ENCODE measurements at regions not wholly inside any gene's neighbourhood (a gene's known extent, or its start where the extent isn't known, plus 50 kb on each side); places are given as distances from the start of the nearest gene placed in this dataset.
A peak's percentile ranks its signal among the peaks of the same experiment; 100 is the strongest.

DNA sequence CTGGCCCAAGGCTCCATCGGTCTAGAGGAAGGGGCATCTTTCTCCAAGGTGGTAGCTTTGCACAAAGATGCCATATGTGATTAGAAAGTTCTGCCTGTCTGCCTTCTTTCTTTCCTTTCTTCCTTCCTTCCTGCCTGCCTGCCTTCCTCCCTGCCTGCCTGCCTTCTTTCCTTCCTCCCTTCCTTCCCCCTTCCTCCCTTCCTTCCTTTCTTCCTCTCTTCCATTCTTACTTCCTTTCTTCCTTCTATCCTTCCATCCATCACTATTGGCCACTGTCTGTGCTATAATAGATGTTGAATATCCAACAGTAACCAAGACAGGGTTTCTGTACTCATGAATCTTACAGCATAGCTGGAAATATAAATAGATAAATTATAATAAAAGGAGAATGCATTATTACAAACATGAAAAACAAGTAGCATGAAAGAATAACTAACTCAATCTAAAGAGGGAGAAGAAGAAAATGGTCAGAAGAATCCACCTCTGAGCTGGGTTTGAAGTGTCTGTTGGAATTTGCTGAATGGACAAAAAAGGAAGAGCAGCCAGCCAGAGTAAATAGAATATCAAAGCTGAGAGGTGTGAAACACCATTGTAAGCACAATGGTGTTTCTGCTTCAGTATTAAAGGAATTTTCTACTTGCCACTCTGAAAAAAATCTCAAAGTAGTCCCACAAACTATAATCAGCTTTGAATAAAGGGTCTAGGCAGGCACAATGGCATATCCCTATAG is 250.6 kb upstream of the NR5A2 start:
- no peak for DNase-seq

DNA sequence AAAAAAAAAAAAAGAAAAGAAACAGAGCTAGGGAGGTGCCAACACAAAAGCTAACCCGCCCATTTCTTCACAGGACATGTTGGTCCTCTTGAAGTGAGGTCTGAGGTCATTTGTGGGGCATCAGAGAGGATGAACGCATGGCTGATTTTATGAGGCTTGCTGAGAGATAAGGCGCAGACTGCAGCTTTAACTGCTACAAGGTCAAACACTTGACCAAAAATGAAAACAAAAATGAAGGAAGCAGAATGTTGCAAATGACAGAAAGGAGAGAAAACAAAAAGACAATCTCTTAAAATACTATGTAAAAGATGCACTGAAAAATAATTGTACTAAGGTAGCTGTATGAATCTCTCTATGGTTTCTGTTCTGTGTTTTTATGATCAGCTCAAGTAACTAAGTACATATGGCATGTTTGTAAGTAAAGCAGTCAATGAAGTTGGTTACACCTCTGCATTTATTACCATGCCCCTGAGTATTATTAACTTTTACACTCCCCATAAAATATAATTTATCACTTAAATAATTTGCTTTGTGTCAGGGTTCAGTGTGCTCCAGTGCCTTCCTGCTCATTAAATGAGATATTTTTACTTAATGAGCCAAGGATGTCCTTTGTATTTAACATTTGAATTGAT is 249.1 kb upstream of the NR5A2 start:
- DNase-seq: no peak

DNA sequence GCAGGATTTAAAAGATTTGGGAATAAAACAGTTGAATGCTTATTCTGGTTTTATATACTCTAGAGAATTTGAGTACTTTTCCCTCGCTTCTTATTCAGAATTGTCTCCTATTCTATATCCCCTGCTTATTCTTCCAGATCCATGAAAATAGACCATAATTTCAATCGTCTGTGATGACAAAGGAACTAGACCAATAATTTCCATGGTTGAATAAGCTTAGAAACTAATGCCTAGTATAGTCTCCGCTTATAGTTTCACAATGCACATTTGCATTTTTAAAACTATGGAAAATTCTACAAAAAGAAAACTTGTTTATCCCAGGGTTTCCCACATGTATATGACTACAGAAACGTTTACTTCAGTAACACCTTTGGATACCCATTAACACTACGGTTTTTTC is 247.4 kb upstream of the NR5A2 start:
- no peak for DNase-seq

DNA sequence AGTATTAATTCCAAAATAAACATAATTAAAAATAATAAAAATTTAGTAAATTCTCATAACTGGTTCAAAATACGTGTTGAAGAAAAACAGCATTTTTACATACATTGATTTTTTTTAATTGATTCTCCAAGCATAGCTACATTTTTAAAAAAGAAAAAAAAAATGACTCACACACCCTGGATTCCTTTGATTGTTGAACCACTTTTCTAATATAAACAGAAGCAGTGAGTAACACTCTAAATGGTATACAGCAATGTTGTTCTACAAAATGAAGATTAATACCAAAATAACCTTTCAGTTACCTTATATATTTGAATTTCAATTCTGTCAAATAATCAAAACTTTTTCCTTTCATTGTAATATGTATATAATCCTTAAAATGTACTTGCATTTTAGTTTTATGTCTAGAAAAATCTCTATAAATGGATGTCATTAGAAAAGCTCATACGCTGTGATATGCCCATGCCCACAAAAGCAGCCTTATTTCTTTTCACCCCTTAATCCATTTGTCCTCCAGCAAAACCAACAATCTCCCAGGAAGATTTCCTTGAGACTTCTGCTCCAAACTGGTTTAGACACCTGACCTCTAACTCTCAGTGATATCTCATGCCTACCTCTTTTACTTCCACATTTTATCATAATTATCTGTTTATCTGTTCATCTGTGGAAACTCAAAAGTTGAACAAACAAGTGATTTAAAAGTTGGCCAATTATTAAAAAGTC is 246.4 kb upstream of the NR5A2 start:
- no peak for DNase-seq

DNA sequence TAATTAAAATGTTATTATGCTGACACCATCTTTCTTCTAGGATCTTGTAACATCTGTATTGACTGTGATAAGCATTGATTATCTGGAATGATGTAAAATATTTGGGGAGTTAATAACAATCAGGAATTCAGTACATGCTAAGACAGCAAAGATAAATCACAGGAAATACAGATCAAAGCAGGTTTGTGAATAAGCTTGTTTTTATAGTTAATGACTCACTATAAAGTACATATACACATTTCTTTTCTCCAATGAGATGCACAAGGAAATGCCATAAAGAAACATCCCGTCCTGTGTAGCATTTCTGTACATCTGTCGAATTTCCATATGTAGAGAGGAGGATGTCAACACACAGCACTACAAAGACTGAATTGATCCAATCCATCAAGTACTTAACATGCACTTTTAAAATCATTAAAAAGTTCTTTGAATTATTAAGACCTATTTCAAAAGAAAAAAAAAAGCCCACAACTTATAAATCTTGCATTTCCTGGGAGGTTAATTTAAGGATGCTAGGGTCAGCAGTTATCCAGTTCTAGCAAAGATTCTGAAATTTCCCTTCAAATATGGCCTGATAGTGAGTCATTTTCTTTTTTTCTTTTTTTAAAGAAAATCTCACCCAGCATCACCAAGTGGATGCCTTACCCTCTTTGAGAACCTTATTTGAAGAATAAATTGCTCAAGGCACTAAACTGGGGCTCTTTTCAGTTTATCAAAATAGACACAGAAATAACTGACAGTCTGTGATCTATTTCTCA is 243.2 kb upstream of the NR5A2 start:
- no peak for DNase-seq

DNA sequence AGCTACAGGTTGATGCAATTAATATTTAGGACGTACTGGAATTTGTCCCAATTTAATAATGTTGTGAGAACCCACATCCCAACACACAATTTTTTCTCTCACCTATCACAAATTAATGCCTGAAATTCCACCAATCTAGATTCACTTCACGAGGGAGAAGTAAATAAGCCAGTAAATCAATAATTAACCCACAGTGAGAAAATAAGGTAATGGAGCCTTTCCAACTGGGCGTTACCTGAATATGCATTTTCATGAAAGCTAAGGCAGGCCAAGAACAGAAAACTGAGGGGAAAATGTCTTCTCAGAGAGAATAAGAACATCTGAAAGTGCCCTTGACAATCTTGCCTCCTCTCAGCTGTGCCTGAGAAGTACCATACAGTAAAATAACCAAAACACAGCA is 240.8 kb upstream of the NR5A2 start:
- no peak for DNase-seq

DNA sequence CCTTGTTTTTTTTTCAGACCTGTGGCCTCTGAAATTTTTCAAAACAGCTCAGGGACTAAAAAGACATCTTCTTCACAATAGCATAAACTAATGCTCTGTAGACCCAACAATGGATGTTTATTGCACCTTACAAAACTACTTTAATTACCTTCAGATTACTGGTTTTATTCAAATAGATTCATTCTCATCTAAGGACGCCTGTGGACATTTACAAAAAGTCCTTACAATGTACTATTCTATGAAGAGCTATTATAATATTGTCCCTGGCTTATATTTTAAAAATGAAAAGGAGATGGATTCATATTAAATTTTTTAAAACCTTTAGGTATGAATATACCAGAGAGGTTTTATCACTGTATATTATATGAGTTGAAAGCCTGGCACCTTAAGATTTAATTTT is 238.4 kb upstream of the NR5A2 start:
- DNase-seq: no peak

DNA sequence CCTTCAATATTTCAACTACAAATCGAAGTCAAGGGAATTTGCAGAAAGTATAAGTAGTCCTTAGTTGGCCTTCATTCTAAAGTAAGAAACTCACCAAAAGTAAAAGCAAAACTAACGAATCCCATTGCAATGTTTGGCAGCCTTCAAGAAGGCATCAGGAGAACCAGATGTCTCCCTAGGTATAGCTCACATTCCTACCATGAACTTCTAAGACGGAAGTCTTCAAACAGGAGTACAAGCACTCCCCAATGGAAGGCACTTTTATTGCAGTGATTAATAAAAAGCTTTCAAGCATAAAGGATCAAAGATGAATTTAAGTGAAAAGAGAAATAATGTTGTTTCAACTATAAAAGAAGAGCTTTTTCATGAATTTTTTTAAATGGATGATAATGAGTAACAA is 236.0 kb upstream of the NR5A2 start:
- no peak for DNase-seq

DNA sequence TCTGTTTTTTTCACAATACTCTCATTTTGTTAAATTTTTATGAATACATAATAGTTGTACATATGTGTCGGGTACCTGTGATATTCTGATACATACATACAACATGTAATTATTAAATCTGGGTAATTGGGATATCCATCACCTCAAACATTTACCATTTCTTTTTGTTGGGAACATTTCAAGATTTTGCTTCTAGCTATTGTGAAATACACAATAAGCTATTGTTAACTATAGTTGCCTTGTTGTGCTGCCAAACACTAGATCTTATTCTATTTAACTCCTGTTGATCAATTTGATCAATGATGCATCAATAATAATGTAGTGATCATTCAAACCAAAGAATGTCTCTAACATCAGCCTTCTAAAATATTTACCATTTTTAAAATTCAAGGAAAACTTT is 234.6 kb upstream of the NR5A2 start:
- DNase-seq: no peak

DNA sequence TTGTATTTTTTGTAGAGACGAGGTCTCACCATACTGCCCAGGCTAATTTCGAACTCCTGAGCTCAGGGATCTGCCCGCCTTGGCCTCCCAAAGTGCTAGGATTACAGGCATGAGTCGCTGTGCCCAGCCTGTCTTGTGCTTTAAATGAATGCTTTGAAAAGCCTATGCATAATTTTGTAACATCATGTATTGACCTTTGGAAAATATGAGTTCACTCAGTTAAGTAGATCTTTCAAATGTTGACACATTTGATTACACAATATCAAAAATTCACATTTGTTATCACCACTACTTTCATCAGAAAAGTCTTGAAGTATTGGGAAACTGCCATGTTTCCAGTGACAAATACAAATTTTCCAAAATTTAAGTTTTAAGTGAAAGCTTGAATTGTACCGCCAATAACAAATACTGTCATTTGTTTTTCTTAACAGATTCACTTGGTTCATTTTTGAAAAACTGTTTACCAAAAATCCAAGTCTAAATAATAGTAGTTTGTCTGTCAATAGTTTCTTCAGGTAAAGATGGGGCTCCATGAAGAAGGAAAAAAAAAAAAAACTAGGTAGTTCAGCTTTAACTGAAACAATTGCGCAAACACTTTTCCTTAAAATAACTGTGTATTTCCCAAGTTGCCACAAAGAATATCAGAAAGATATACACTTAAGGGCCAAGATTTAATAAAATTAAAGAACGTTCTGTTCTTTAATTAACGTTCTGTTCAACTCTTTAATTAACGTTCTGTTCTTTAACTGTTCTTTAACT is 233.2 kb upstream of the NR5A2 start:
- no peak for DNase-seq

DNA sequence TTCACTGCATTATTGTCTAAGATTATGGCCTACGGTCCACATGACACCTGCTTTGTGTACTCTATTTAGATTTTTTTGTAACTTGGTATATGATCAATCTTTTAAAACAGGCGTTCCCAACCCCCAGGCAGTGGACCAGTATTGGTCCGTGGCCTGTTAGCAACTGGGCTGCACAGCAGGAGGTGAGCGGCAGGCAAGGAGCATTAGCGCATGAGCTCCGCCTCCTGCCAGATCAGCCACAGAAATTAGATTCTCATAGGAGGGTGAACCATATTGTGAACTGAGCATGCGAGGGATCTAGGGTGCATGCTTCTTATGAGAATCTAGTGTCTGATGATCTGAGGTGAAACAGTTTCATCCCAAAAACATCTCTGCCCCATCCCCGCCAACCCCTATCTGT is 228.4 kb upstream of the NR5A2 start:
- DNase-seq: no peak

DNA sequence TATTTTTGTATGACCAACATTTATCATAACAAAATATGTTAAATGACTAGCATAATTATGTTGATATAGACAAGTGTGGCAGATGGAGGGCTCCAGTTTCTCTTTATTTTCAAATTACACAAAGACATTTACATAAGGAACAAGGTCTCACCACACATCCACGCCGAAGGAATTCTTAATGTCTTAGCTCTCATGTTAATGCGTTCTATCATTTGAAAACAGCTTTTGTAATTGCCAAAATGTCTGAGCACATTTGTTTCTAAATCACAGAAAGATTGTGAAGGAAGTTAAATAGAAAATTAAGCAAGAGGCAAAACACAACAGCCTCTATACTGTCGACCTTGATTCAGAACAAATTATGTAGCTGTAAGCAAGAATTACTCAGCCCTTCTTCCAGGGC is 223.0 kb upstream of the NR5A2 start:
- peak; percentile 8 for DNase-seq

DNA sequence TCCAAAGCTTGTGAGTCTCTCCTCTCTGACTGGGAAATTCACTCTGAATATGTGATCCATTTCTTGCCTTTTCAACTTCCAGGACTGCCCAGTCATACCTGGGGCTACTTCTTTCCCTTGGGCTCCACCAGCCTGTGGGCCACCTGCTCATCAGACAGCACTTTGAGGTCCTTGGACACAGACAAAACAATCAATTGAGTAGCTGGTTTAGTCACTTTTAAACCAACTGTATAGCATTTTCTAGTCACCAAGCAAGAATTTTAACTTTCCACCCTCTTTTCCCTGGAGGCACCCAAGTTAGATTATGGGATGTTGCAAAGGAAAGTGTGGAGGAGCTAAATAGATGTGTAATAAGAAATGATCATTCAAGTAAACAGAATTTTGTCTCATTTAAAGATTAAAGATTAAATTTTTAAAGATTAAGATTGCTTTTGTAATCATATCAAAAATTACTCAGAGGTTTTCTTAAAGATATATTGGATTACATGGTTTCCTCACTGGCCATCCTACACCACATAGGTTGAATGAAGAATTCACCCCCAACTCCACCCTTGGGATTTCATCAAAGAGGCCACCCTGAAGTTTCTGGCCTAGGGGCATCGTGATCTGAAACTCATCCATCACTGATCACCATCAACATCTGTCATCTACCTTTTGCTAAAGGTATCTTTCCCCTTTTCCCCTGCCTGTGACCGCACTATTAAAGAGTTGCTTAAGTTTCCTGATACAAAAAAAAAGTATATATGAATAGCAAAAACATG is 219.2 kb upstream of the NR5A2 start:
- DNase-seq: no peak

DNA sequence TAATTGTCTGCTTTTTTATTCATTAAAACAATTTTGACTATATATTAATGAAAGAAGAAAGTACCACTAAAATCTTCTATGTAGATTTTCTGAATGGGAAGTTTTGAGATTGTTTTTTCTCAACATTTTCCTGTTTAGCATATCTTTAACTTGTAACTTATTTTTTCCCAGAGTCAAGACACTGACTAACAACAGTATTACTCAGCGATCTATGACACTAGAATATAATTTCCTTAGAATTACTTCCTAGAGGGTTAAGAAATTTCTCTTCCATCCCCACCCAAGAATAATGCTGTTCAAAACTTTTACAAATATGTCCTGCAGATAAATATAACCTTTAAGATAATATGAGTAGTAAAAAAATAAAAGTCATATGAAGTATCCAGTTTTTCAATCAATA is 218.2 kb upstream of the NR5A2 start:
- DNase-seq: no peak

DNA sequence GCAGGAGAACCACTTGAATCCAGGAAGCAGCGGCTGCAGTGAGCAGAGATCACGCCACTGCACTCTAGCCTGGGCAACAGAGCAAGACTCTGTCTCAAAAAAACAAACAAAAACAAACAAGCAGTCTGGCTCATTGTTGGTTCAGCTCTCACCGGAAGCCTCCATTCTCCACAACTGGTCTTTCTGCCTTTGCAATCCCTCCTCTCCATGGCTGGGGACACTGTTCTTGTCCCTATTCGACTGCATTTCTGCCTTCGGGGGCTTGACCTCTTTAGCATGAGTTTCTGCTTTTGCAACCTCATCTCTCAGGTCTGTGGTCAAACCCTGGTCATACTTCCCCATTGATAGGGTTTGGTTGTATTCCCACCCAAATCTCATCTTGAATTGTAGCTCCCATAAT is 216.3 kb upstream of the NR5A2 start:
- DNase-seq: no peak

DNA sequence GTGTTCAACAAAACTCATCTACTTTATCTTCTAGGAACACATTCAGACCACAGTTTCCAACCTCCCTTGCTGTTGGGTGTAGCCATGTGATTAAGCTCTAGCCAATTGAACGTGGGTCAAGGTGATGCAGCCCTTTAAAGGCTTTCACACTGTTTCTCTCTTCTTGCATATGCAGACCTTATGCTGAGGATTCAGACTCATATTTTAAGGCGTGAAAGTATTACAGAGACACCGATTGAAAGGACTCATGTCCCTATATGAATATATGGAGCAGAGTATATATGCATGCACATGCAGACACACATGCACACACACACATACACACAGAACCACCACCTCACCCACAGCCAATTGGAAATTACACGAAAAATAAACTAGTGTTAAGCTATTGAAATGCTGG is 214.3 kb upstream of the NR5A2 start:
- no peak for DNase-seq

DNA sequence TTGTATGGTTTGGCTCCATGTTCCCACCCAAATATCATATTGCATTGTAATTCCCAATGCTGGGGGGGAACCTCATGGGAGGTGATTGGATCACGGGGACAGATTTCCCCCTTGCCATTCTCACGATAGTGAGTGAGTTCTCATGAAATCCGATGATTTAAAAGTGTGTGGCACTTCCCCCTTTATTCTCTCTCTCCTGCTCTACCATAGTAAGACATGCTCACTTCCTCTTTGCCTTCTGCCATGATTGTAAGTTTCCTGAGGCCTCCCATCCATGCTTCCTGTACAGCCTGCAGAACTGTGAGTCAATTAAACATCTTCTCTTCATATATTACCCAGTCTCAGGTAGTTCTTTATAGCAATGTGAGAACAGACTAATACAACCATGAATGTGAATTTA is 211.6 kb upstream of the NR5A2 start:
- DNase-seq: no peak

DNA sequence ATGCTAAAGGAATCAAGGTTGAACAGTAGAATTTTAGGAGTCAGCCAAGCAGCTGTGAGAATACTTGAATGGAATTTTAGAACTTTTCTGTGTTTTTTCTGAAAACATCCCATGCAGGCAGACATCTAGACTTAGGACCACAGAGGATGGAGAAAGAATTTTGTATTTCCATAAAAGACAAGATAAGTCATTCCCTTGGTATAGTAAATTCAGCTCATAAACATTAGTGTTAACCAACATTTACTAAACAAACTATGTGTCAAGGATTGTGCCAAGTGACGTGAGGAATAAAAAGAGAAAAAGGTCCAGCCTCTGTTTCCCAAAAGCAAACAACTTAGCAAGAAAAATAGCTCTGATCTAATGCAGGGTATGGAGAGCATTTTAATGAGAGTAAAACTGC is 210.2 kb upstream of the NR5A2 start:
- DNase-seq: no peak

DNA sequence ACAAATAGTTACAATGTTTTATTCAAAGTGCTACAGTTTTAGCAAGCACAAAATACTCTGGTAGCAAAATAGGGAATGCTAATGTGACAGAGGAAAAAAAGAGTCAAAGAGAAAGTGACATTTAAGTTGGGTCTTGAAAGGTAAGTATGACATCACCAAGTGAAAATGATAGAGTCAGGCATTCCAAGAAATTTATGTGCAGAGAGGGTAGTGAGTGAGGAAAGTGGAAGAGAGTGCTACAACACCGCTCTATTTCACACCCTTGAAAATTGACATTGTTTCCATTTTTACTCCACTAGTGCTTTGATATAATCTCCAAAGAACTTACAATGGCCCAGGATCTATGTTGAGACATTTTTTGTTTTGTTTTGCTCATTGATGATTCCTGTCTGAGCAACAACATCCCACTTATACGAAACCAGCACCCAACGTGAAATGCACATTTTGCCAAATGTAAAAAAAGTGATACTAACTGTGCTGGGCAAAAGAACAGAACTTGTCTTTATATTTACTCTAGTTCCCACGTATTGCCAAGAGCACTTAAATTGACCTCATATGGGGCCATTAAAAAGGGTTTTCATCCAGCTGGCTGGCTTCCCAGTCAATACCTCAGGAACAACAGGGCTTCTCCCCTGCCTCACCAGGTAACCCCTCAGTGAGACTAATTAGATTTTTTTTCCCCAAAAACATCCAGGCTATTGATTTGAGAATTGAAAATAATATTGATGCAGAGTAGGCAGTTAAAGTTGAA is 206.3 kb upstream of the NR5A2 start:
- no peak for DNase-seq

DNA sequence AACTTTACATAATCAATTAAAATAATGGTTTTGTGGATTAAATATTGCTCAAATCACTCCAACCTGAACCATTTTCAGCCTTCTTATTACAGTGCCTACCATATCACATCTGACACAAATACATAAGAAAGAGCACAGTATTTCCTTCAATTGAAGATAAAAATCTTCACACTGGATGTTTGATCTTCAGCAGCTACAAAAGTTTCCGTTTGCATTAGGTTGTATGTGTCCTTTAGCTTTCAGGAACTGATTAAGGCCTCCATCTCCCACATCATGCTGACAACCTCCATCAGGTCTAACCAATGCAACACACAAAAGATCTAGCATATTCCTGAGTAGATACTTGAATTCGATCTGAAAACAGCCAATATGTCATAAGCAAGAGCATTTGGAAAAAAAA is 195.1 kb upstream of the NR5A2 start:
- no peak for DNase-seq

DNA sequence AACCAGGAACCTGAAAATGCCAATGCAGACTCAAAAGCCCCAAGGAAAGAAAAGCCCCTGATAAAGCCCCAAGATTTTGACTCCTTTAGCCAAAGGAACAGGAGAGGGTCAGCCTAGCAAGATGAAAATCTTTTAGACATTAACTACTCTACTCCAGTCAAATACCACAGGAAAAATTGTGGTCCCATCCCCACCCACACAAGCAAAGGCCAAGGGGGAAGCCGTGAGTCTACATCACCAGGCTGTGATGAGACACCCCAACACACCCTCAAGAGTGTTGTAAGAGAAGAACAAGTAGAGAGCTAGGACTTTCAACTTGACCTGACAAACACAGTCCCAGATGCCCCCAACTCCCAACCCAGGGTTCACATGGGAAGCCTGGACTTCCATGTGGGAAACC is 192.8 kb upstream of the NR5A2 start:
- no peak for DNase-seq

All from eye (tissue), 1 donor.